GM10266 (cell line): ENCODE measurements at regions not wholly inside any gene's neighbourhood (a gene's known extent, or its start where the extent isn't known, plus 50 kb on each side); places are given as distances from the start of the nearest gene placed in this dataset.

Experiments
- DNase-seq: peaks from one replicate; pipeline ENCODE4 v3.0.0; 2012; ENCODE audit errors: extremely low spot score
- CTCF ChIP-seq: IDR thresholded peaks from 2 replicates; pipeline ENCODE4 v1.5.1; 2012; ENCODE audit warnings: mild to moderate bottlenecking, low read depth; ENCODE audit not compliant: control insufficient read depth, insufficient read depth; ENCODE audit errors: missing control alignments

GRCh38 chr3:103033841-103034240, 599.0 kb downstream of the ZPLD1 start:
- no peak for DNase-seq
- no peak for TF ChIP-seq CTCF

GRCh38 chr3:103047640-103048039, 612.8 kb downstream of the ZPLD1 start:
- TF ChIP-seq CTCF: no peak
- no peak for DNase-seq

- TF ChIP-seq CTCF: no peak
Measured at GRCh38 chr3:103048068-103048722, 613.4 kb downstream of the ZPLD1 start.

GRCh38 chr3:103052236-103052830, 617.5 kb downstream of the ZPLD1 start:
- DNase-seq: no peak
- TF ChIP-seq CTCF: no peak

More at GRCh38 chr3:103048068-103048722, 613.4 kb downstream of the ZPLD1 start:
- no peak for DNase-seq

- no peak for DNase-seq
- TF ChIP-seq CTCF: no peak
Measured at GRCh38 chr3:103055021-103055520, 620.3 kb downstream of the ZPLD1 start.

- DNase-seq: no peak
- no peak for TF ChIP-seq CTCF
Measured at GRCh38 chr3:103056542-103056941, 621.7 kb downstream of the ZPLD1 start.

- DNase-seq: no peak
Measured at GRCh38 chr3:103057003-103057402, 622.2 kb downstream of the ZPLD1 start.

More at GRCh38 chr3:103057003-103057402, 622.2 kb downstream of the ZPLD1 start:
- no peak for TF ChIP-seq CTCF
